Neural progenitor cell (in vitro differentiated cells): ENCODE measurements at regions not wholly inside any gene's neighbourhood (a gene's known extent, or its start where the extent isn't known, plus 50 kb on each side); places are given as distances from the start of the nearest gene placed in this dataset.
"Not testable (repeated sequence)": the region's sequence is repeated elsewhere in the genome, so short reads cannot be mapped to it uniquely, and the experiment has no call there.

Experiments used
- DNase-seq: peaks from one replicate; pipeline ENCODE4 v3.0.0-alpha.2; 2016; ENCODE audit warnings: low spot score
- H2AFZ ChIP-seq: fragments of 200-600 bp; sonication (generic); replicated peaks from 2 replicates; pipeline ENCODE4 v1.6.1; 2016; ENCODE audit warnings: antibody characterized with exemption
- H3F3A ChIP-seq: fragments of 200-600 bp; sonication (generic); 2 replicates; pipeline ENCODE4 v1.6.1; 2016; ENCODE audit warnings: antibody characterized with exemption, low read depth
- H3K27ac ChIP-seq: fragments of 200-600 bp; sonication (generic); 2 replicates; pipeline ENCODE4 v1.5.1; 2016; ENCODE audit warnings: mild to moderate bottlenecking
- H3K27me3 ChIP-seq: fragments of 200-600 bp; sonication (generic); 2 replicates; pipeline ENCODE4 v1.6.1; 2016; ENCODE audit warnings: mild to moderate bottlenecking, moderate library complexity
- H3K36me3 ChIP-seq: fragments of 200-600 bp; sonication (generic); 2 replicates; pipeline ENCODE4 v1.5.1; 2016
- H3K4me1 ChIP-seq: fragments of 200-600 bp; sonication (generic); 2 replicates; pipeline ENCODE4 v1.6.1; 2016; ENCODE audit warnings: mixed run types
- H3K4me2 ChIP-seq: fragments of 200-600 bp; sonication (generic); 2 replicates; pipeline ENCODE4 v1.6.1; 2016
- H3K4me3 ChIP-seq: fragments of 200-600 bp; sonication (generic); 2 replicates; pipeline ENCODE4 v1.5.1; 2016
- H3K79me2 ChIP-seq: fragments of 200-600 bp; sonication (generic); 2 replicates; pipeline ENCODE4 v1.6.1; 2016; ENCODE audit warnings: low read depth
- H3K9ac ChIP-seq: fragments of 200-600 bp; sonication (generic); 2 replicates; pipeline ENCODE4 v1.6.1; 2016
- H3K9me3 ChIP-seq: fragments of 200-600 bp; sonication (generic); 2 replicates; pipeline ENCODE4 v1.5.1; 2016; ENCODE audit warnings: low read depth
- H4K20me1 ChIP-seq: fragments of 200-600 bp; sonication (generic); 2 replicates; pipeline ENCODE4 v1.6.1; 2016; ENCODE audit warnings: low read depth
- H3K27ac Mint-ChIP-seq: 3 replicates; pipeline ENCODE4 v1.8.0; 2021; ENCODE audit warnings: mixed read lengths
- H3K27me3 Mint-ChIP-seq: 2 replicates; pipeline ENCODE4 v1.8.0; 2022; ENCODE audit warnings: low read depth, mild to moderate bottlenecking, inconsistent platforms, moderate library complexity, mixed read lengths; ENCODE audit not compliant: insufficient read depth
- H3K36me3 Mint-ChIP-seq: 3 replicates; pipeline ENCODE4 v1.8.0; 2021; ENCODE audit warnings: mixed read lengths
- H3K4me1 Mint-ChIP-seq: 3 replicates; pipeline ENCODE4 v1.8.0; 2021; ENCODE audit warnings: mixed read lengths
- H3K4me3 Mint-ChIP-seq: 3 replicates; pipeline ENCODE4 v1.8.0; 2021; ENCODE audit warnings: mild to moderate bottlenecking, moderate library complexity, mixed read lengths
- H3K9me3 Mint-ChIP-seq: 3 replicates; pipeline ENCODE4 v1.8.0; 2020; ENCODE audit warnings: mixed read lengths
- CTCF ChIP-seq: fragments of 200-600 bp; sonication (generic); IDR thresholded peaks from 2 replicates; pipeline ENCODE4 v1.5.1; 2017; ENCODE audit warnings: antibody characterized with exemption, mild to moderate bottlenecking
- EZH2 ChIP-seq: fragments of 200-600 bp; sonication (generic); IDR thresholded peaks from 2 replicates; pipeline ENCODE4 v1.6.1; 2017; ENCODE audit warnings: antibody characterized with exemption, mild to moderate bottlenecking, moderate library complexity
- EZH2phosphoT487 ChIP-seq: fragments of 200-600 bp; sonication (generic); IDR thresholded peaks from 2 replicates; pipeline ENCODE4 v1.6.1; 2017; ENCODE audit warnings: antibody characterized with exemption

DNA sequence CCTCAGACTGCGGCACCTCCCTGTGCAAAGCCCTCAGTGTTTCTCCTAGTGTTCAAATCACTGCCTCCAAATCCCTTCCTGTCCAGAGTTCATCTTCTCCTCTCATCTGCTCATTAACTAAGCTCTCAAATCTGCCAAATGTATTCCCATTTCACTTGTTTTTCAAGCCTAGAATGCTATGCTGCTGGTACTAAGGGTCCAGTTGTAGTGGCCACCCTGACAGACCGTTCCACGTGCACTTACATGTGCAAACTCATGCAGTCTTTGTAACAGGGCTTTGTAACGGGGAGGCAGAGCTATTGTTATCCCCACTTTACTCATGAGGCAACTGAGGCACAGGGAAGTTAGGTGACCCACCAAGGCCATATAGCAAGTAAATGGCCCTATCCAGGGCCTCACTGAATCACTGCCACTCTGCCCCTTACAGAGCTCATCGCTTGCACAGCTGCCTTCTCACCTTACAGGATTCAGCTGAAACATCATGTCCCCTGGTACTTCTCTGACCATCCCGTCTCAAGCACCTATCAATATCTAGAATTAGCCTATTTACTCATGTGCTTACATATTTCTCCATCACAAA lies 153.0 kb upstream of the PDE1C start:
- no peaks in the 10 kb centered on the region for H3K36me3 ChIP-seq
- H3K9ac ChIP-seq, result no peak overlapping the region
- no peaks in the 10 kb centered on the region for H3K9me3 ChIP-seq
- no peaks in the 10 kb centered on the region for H3K4me1 Mint-ChIP-seq
- H3K4me3 ChIP-seq, result no peak overlapping the region
- no peak overlapping the region for H3K4me3 Mint-ChIP-seq
- H3K27ac Mint-ChIP-seq, result no peak overlapping the region
- H3K4me1 ChIP-seq, result no peaks in the 10 kb centered on the region
- no peak overlapping the region for H2AFZ ChIP-seq
- no peaks in the 10 kb centered on the region for H4K20me1 ChIP-seq
- DNase-seq, result no peak
- peaks cover 5% of the 10 kb centered on the region for H3K27me3 Mint-ChIP-seq
- no peak for TF ChIP-seq EZH2phosphoT487
- no peak for TF ChIP-seq EZH2
- TF ChIP-seq CTCF, result no peak
- H3K79me2 ChIP-seq, result no peaks in the 10 kb centered on the region
- H3K27me3 ChIP-seq, result no peaks in the 10 kb centered on the region
- H3F3A ChIP-seq, result no peaks in the 10 kb centered on the region
- H3K9me3 Mint-ChIP-seq, result no peaks in the 10 kb centered on the region
- H3K27ac ChIP-seq, result no peak overlapping the region
- H3K4me2 ChIP-seq, result no peak overlapping the region
- H3K36me3 Mint-ChIP-seq, result no peaks in the 10 kb centered on the region

DNA sequence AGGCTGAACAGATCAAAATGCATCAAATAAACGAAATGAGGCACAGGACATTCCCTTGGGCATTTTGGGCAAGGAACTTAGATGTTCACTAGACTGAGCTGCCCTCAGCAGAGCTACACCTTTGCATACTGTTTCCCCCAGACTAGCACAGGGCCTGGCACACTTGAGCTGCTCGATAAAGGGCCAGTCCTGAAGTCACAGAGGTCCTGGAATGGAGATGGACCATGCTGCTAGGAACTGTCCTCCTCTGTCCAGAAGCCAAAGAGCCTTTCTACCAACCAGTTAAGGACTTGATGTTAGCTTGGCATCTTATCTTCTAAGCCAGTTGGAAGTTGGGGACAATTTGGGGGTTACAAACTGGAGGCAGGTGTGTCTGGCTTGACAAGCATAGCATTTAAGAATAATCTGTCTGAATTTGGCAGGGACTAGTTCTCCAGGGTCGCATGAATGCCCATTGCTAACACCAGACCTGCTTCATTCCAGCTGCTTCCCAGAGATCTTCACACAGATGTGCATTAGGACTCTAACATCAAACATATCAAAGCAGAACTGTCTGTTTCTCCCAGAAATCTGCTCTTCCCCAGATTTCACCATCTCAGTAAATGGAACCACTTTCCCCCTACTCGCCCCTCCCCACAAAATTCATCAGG lies 152.2 kb upstream of the PDE1C start:
- H3K27me3 ChIP-seq, result no peaks in the 10 kb centered on the region
- H3K4me2 ChIP-seq, result no peak overlapping the region
- H3K9ac ChIP-seq, result no peak overlapping the region
- H3K4me3 ChIP-seq, result no peak overlapping the region
- H3K27me3 Mint-ChIP-seq, result peaks cover 7% of the 10 kb centered on the region
- no peak for DNase-seq
- H3K4me1 Mint-ChIP-seq, result no peaks in the 10 kb centered on the region
- H3K36me3 Mint-ChIP-seq, result no peaks in the 10 kb centered on the region
- no peaks in the 10 kb centered on the region for H3K79me2 ChIP-seq
- peak overlapping the region; percentile 67 for H3K27ac Mint-ChIP-seq
- H3K4me1 ChIP-seq, result no peaks in the 10 kb centered on the region
- H2AFZ ChIP-seq, result no peak overlapping the region
- no peak overlapping the region for H3K4me3 Mint-ChIP-seq
- no peaks in the 10 kb centered on the region for H3K9me3 ChIP-seq
- no peak for TF ChIP-seq EZH2
- TF ChIP-seq EZH2phosphoT487, result no peak
- no peaks in the 10 kb centered on the region for H3K36me3 ChIP-seq
- H4K20me1 ChIP-seq, result no peaks in the 10 kb centered on the region
- no peaks in the 10 kb centered on the region for H3K9me3 Mint-ChIP-seq
- H3F3A ChIP-seq, result no peaks in the 10 kb centered on the region
- no peak overlapping the region for H3K27ac ChIP-seq

- H3K36me3 ChIP-seq, result no peaks in the 10 kb centered on the region
- Mint-ChIP-seq H3K27me3 (peaks cover 7% of the 10 kb centered on the region), H3K4me3 (no peak overlapping the region), H3K4me1 (no peaks in the 10 kb centered on the region), H3K27ac (no peak overlapping the region), H3K9me3 (no peaks in the 10 kb centered on the region), H3K36me3 (no peaks in the 10 kb centered on the region)
- H3K9ac ChIP-seq, result no peak overlapping the region
- no peaks in the 10 kb centered on the region for H3F3A ChIP-seq
- H3K4me1 ChIP-seq, result no peaks in the 10 kb centered on the region
- H3K27ac ChIP-seq, result no peak overlapping the region
- H3K4me2 ChIP-seq, result no peak overlapping the region
- TF ChIP-seq EZH2phosphoT487, result no peak
- TF ChIP-seq EZH2, result no peak
- TF ChIP-seq CTCF, result no peak
- H3K27me3 ChIP-seq, result no peaks in the 10 kb centered on the region
- H2AFZ ChIP-seq, result no peak overlapping the region
- no peak for DNase-seq
- no peak overlapping the region for H3K4me3 ChIP-seq
- no peaks in the 10 kb centered on the region for H3K79me2 ChIP-seq
- no peaks in the 10 kb centered on the region for H4K20me1 ChIP-seq
- no peaks in the 10 kb centered on the region for H3K9me3 ChIP-seq
These were observed 151.5 kb upstream of the PDE1C start for GRCh38 chr7:32221736-32222135.

GRCh38 chr7:32221056-32221455 lies 150.8 kb upstream of the PDE1C start:
- Histone ChIP-seq H3K27me3 (no peaks in the 10 kb centered on the region), H3K27ac (no peak overlapping the region), H3K9ac (no peak overlapping the region), H3K4me3 (no peak overlapping the region), H3K4me1 (no peaks in the 10 kb centered on the region), H4K20me1 (no peaks in the 10 kb centered on the region), H2AFZ (no peak overlapping the region), H3K9me3 (no peaks in the 10 kb centered on the region), H3K4me2 (no peak overlapping the region), H3K36me3 (no peaks in the 10 kb centered on the region), H3F3A (no peaks in the 10 kb centered on the region), H3K79me2 (no peaks in the 10 kb centered on the region)
- Mint-ChIP-seq H3K4me3 (no peak overlapping the region), H3K27me3 (peaks cover 4% of the 10 kb centered on the region), H3K27ac (no peak overlapping the region), H3K4me1 (no peaks in the 10 kb centered on the region), H3K36me3 (no peaks in the 10 kb centered on the region), H3K9me3 (no peaks in the 10 kb centered on the region)
- no peak for TF ChIP-seq EZH2phosphoT487
- DNase-seq, result no peak

GRCh38 chr7:32219831-32220230 lies 149.6 kb upstream of the PDE1C start:
- not testable (repeated sequence) for H3F3A ChIP-seq

More at GRCh38 chr7:32219831-32220230, 149.6 kb upstream of the PDE1C start:
- not testable (repeated sequence) for H3K9me3 Mint-ChIP-seq, H3K27ac ChIP-seq, H3K4me1 Mint-ChIP-seq, H3K27me3 ChIP-seq, H3K79me2 ChIP-seq, H2AFZ ChIP-seq, DNase-seq, H3K4me3 ChIP-seq, H3K9me3 ChIP-seq, H3K9ac ChIP-seq, H3K4me3 Mint-ChIP-seq, H3K4me2 ChIP-seq, H3K4me1 ChIP-seq, H3K27me3 Mint-ChIP-seq, H3K36me3 ChIP-seq, H4K20me1 ChIP-seq, H3K36me3 Mint-ChIP-seq, H3K27ac Mint-ChIP-seq
